H9 (cell line): ENCODE measurements at regions not wholly inside any gene's neighbourhood (a gene's known extent, or its start where the extent isn't known, plus 50 kb on each side); places are given as distances from the start of the nearest gene placed in this dataset.

Experiments used
- DNase-seq: peaks from one replicate; pipeline ENCODE4 v3.0.0-alpha.2; 2017
- H2AFZ ChIP-seq: one replicate; pipeline ENCODE4 v1.6.1; 2013; ENCODE audit warnings: mild to moderate bottlenecking, low read length, control low read depth, moderate library complexity
- H2AK5ac ChIP-seq: 2 replicates; pipeline ENCODE4 v1.6.1; 2013; ENCODE audit warnings: low read length, control low read depth, mixed read lengths; ENCODE audit not compliant: insufficient read length
- H2BK120ac ChIP-seq: one replicate; pipeline ENCODE4 v1.6.1; 2013; ENCODE audit warnings: low read depth, mild to moderate bottlenecking, low read length, control low read depth, inconsistent platforms; ENCODE audit not compliant: poor library complexity, severe bottlenecking
- H2BK12ac ChIP-seq: 2 replicates; pipeline ENCODE4 v1.6.1; 2013; ENCODE audit warnings: low read length, control low read depth, mixed read lengths, low read depth; ENCODE audit not compliant: insufficient read length
- H2BK15ac ChIP-seq: 2 replicates; pipeline ENCODE4 v1.6.1; 2013; ENCODE audit warnings: low read depth, low read length, control low read depth
- H2BK20ac ChIP-seq: one replicate; pipeline ENCODE4 v1.6.1; 2013; ENCODE audit warnings: low read depth, mild to moderate bottlenecking, low read length, control low read depth, inconsistent platforms; ENCODE audit not compliant: poor library complexity, severe bottlenecking
- H2BK5ac ChIP-seq: 2 replicates; pipeline ENCODE4 v1.6.1; 2013; ENCODE audit warnings: low read length, control low read depth, mixed read lengths; ENCODE audit not compliant: insufficient read length
- H3K14ac ChIP-seq: 2 replicates; pipeline ENCODE4 v1.6.1; 2013; ENCODE audit warnings: low read length, control low read depth; ENCODE audit not compliant: insufficient read depth
- H3K18ac ChIP-seq: 2 replicates; pipeline ENCODE4 v1.6.1; 2013; ENCODE audit warnings: low read depth, mild to moderate bottlenecking, mixed read lengths, low read length, control low read depth; ENCODE audit not compliant: insufficient read length
- H3K23ac ChIP-seq: 2 replicates; pipeline ENCODE4 v1.6.1; 2013; ENCODE audit warnings: low read length, control low read depth, mixed read lengths, low read depth; ENCODE audit not compliant: insufficient read length
- H3K23me2 ChIP-seq: 2 replicates; pipeline ENCODE4 v1.6.1; 2013; ENCODE audit warnings: low read depth, mild to moderate bottlenecking, mixed read lengths, low read length, control low read depth; ENCODE audit not compliant: insufficient read length, poor library complexity, severe bottlenecking
- H3K27ac ChIP-seq: 2 replicates; pipeline ENCODE4 v1.5.1; 2013; ENCODE audit warnings: low read length, control low read depth, mixed read lengths, low read depth; ENCODE audit not compliant: insufficient read length
- H3K27me3 ChIP-seq: 2 replicates; pipeline ENCODE4 v1.6.1; 2013; ENCODE audit warnings: low read length, control low read depth, inconsistent platforms; ENCODE audit not compliant: insufficient read depth
- H3K4ac ChIP-seq: 2 replicates; pipeline ENCODE4 v1.6.1; 2013; ENCODE audit warnings: low read depth, mild to moderate bottlenecking, control low read depth, inconsistent platforms, low read length, moderate library complexity
- H3K4me1 ChIP-seq: 2 replicates; pipeline ENCODE4 v1.6.1; 2013; ENCODE audit warnings: low read length, control low read depth, inconsistent platforms; ENCODE audit not compliant: insufficient read depth
- H3K4me2 ChIP-seq: 2 replicates; pipeline ENCODE4 v1.6.1; 2013; ENCODE audit warnings: low read length, control low read depth, mixed read lengths; ENCODE audit not compliant: insufficient read length, insufficient read depth
- H3K56ac ChIP-seq: 2 replicates; pipeline ENCODE4 v1.6.1; 2013; ENCODE audit warnings: low read depth, mild to moderate bottlenecking, mixed read lengths, low read length, control low read depth; ENCODE audit not compliant: insufficient read length
- H3K79me1 ChIP-seq: 2 replicates; pipeline ENCODE4 v1.6.1; 2013; ENCODE audit warnings: low read depth, mild to moderate bottlenecking, moderate library complexity, low read length, control low read depth, inconsistent platforms; ENCODE audit not compliant: insufficient read depth, poor library complexity, severe bottlenecking
- H3K79me2 ChIP-seq: 2 replicates; pipeline ENCODE4 v1.6.1; 2013; ENCODE audit warnings: low read length, control low read depth, inconsistent platforms; ENCODE audit not compliant: insufficient read depth
- H3K9ac ChIP-seq: 2 replicates; pipeline ENCODE4 v1.6.1; 2013; ENCODE audit warnings: low read length, control low read depth, mixed read lengths; ENCODE audit not compliant: insufficient read length; ENCODE audit errors: extremely low read depth
- H3K9me3 ChIP-seq: one replicate; pipeline ENCODE4 v1.6.1; 2013; ENCODE audit warnings: low read depth, low read length, inconsistent platforms; ENCODE audit not compliant: control insufficient read depth
- H3T11ph ChIP-seq: one replicate; pipeline ENCODE4 v1.6.1; 2013; ENCODE audit warnings: mild to moderate bottlenecking, low read length, control low read depth, inconsistent platforms
- H4K20me1 ChIP-seq: one replicate; pipeline ENCODE4 v1.6.1; 2013; ENCODE audit not compliant: control insufficient read depth, insufficient read length, insufficient read depth
- H4K5ac ChIP-seq: 2 replicates; pipeline ENCODE4 v1.6.1; 2013; ENCODE audit warnings: low read depth, mild to moderate bottlenecking, mixed read lengths, low read length, control low read depth; ENCODE audit not compliant: insufficient read length
- H4K8ac ChIP-seq: replicated peaks from 2 replicates; pipeline ENCODE4 v1.6.1; 2013; ENCODE audit warnings: low read length, control low read depth, mixed read lengths, low read depth; ENCODE audit not compliant: insufficient read length
- H4K91ac ChIP-seq: 2 replicates; pipeline ENCODE4 v1.6.1; 2013; ENCODE audit warnings: low read depth, mild to moderate bottlenecking, moderate library complexity, mixed read lengths, low read length, control low read depth; ENCODE audit not compliant: insufficient read length
- H3K27ac Mint-ChIP-seq, 3 experiments: 2 replicates in 2 of 3; 3 replicates in 1 of 3; pipeline ENCODE4 v1.8.0; 2020 to 2021; ENCODE audit warnings: mixed read lengths in 3 of 3, mild to moderate bottlenecking in 1 of 3, moderate library complexity in 1 of 3
- H3K27me3 Mint-ChIP-seq: 2 replicates; pipeline ENCODE4 v1.8.0; 2021; ENCODE audit warnings: low read depth, mild to moderate bottlenecking, moderate library complexity, mixed read lengths
- H3K36me3 Mint-ChIP-seq, 3 experiments: 2 replicates in 2 of 3; 3 replicates in 1 of 3; pipeline ENCODE4 v1.8.0; 2020 to 2021; ENCODE audit warnings: low read depth in 3 of 3, mixed read lengths in 3 of 3; ENCODE audit not compliant: insufficient read depth in 1 of 3
- H3K4me1 Mint-ChIP-seq, 2 experiments: 2 replicates each; pipeline ENCODE4 v1.8.0; 2020; ENCODE audit warnings: mixed read lengths in 2 of 2
- H3K4me3 Mint-ChIP-seq, 2 experiments: 2 replicates in 1 of 2; 3 replicates in 1 of 2; pipeline ENCODE4 v1.8.0; 2020 to 2021; ENCODE audit warnings: mild to moderate bottlenecking in 2 of 2, mixed read lengths in 2 of 2, moderate library complexity in 1 of 2
- H3K9me3 Mint-ChIP-seq, 2 experiments: 2 replicates in 1 of 2; 3 replicates in 1 of 2; pipeline ENCODE4 v1.8.0; 2020; ENCODE audit warnings: mild to moderate bottlenecking in 2 of 2, mixed read lengths in 2 of 2, moderate library complexity in 1 of 2
- WGBS: extraction: QIAGEN DNeasy Blood & Tissue Kit; methylation state at CpG from one replicate; pipeline ENCODE4 v1.1.7; 2013; ENCODE audit warnings: missing lambda C conversion rate, low lambda C conversion rate, mixed read lengths; ENCODE audit not compliant: insufficient read length; ENCODE audit errors: extremely low coverage; 5-methylcytosine and 5-hydroxymethylcytosine counted together
- TF ChIP-seq, protein P1 (sequence below): fragments of 200-600 bp; sonication (generic); conservative IDR thresholded peaks from 3 replicates; pipeline ENCODE4 v1.8.0; 2021; ENCODE audit warnings: antibody characterized with exemption, mild to moderate bottlenecking

- Histone ChIP-seq H2AFZ (no peak overlapping the region), H3K27me3 (no peaks in the 10 kb centered on the region), H3K79me1 (no peaks in the 10 kb centered on the region), H3K4ac (no peak overlapping the region), H2BK12ac (no peak overlapping the region), H4K5ac (no peak overlapping the region), H3K4me2 (no peak overlapping the region), H3K23ac (no peak overlapping the region), H2BK5ac (no peak overlapping the region), H2AK5ac (no peak overlapping the region), H3K4me1 (peaks cover 4% of the 10 kb centered on the region; the same call in 1 of the 2 replicates), H3K9ac (no peak overlapping the region), H2BK15ac (no peak overlapping the region), H3K23me2 (no peaks in the 10 kb centered on the region), H3T11ph (no peak overlapping the region), H4K20me1 (no peaks in the 10 kb centered on the region), H4K91ac (no peak overlapping the region), H3K9me3 (no peaks in the 10 kb centered on the region), H3K14ac (no peak overlapping the region), H3K79me2 (no peaks in the 10 kb centered on the region), H3K18ac (no peak overlapping the region), H2BK20ac (no peak overlapping the region), H2BK120ac (no peak overlapping the region), H4K8ac (no peak overlapping the region), H3K27ac (no peak overlapping the region), H3K56ac (no peak overlapping the region)
- DNase-seq, result no peak
- no CpG with 5 or more reads among the region's 11 CpGs for WGBS
- no peaks in the 10 kb centered on the region; the same call in 1 of the 2 replicates for H3K27me3 Mint-ChIP-seq
- peaks cover 17 to 23% of the 10 kb centered on the region in 2 experiments for H3K4me1 Mint-ChIP-seq
- no peak overlapping the region for H3K4me3 Mint-ChIP-seq
- TF ChIP-seq, protein P1, sequence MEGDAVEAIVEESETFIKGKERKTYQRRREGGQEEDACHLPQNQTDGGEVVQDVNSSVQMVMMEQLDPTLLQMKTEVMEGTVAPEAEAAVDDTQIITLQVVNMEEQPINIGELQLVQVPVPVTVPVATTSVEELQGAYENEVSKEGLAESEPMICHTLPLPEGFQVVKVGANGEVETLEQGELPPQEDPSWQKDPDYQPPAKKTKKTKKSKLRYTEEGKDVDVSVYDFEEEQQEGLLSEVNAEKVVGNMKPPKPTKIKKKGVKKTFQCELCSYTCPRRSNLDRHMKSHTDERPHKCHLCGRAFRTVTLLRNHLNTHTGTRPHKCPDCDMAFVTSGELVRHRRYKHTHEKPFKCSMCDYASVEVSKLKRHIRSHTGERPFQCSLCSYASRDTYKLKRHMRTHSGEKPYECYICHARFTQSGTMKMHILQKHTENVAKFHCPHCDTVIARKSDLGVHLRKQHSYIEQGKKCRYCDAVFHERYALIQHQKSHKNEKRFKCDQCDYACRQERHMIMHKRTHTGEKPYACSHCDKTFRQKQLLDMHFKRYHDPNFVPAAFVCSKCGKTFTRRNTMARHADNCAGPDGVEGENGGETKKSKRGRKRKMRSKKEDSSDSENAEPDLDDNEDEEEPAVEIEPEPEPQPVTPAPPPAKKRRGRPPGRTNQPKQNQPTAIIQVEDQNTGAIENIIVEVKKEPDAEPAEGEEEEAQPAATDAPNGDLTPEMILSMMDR, result no peak
- no peak overlapping the region for H3K27ac Mint-ChIP-seq
- H3K9me3 Mint-ChIP-seq, result no peaks in the 10 kb centered on the region; a peak in 1 of 5 replicates
- H3K36me3 Mint-ChIP-seq, result no peaks in the 10 kb centered on the region; a peak in 1 of 7 replicates
These were observed 1349.0 kb downstream of the BRD1 start for GRCh38 chr22:48478529-48479265.
